VCaP (cell line): ENCODE measurements at regions not wholly inside any gene's neighbourhood (a gene's known extent, or its start where the extent isn't known, plus 50 kb on each side); places are given as distances from the start of the nearest gene placed in this dataset.

ENCODE experiments used
- H3K27ac ChIP-seq: fragments of 450-650 bp; 2 replicates; pipeline ENCODE4 v1.5.1; 2017
- TF ChIP-seq, protein P1 (sequence below): fragments of 450-650 bp; conservative IDR thresholded peaks from 2 replicates; pipeline ENCODE4 v1.5.1; 2017; ENCODE audit warnings: mild to moderate bottlenecking, moderate library complexity

DNA sequence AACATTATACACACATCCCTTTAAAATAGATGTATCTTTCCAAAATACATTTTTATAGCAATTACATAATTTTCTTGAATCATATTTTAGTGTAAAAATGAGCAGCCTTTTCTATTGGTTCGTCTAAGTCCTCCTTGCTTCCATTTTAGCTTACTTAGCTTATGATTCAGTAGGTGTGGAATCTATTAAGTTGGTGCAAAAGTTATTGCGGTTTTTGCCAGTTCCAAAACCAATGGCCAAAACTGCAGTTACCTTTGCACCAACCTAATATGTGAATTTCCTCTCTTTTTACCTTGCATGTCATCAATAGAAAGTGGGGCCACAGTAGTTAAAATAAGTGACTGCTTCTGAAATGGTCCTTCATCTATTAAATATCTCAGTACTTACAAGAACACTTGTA, 279.0 kb downstream of the OTUD1 start:
- no peak overlapping the region for H3K27ac ChIP-seq
- TF ChIP-seq, protein P1, sequence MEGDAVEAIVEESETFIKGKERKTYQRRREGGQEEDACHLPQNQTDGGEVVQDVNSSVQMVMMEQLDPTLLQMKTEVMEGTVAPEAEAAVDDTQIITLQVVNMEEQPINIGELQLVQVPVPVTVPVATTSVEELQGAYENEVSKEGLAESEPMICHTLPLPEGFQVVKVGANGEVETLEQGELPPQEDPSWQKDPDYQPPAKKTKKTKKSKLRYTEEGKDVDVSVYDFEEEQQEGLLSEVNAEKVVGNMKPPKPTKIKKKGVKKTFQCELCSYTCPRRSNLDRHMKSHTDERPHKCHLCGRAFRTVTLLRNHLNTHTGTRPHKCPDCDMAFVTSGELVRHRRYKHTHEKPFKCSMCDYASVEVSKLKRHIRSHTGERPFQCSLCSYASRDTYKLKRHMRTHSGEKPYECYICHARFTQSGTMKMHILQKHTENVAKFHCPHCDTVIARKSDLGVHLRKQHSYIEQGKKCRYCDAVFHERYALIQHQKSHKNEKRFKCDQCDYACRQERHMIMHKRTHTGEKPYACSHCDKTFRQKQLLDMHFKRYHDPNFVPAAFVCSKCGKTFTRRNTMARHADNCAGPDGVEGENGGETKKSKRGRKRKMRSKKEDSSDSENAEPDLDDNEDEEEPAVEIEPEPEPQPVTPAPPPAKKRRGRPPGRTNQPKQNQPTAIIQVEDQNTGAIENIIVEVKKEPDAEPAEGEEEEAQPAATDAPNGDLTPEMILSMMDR = no peak

DNA sequence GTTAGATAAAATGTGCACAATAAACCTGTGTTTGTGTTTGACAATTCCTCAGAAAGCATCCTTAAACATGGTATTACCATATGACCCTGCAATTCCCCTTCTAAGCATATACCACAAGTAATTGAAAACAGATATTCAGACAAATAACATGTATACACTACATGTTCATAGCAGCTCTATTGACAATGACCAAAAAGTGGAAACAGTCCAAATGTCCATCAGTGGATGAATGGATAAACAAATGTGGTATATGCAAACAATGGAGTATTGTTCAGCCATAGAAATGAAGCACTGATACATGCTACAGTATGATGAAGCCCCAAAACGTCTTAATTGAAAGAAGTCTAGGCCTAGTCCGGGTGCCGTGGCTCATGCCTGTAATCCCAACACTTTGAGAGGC, 280.1 kb downstream of the OTUD1 start:
- TF ChIP-seq, protein P1 = no peak
- no peak overlapping the region for H3K27ac ChIP-seq

DNA sequence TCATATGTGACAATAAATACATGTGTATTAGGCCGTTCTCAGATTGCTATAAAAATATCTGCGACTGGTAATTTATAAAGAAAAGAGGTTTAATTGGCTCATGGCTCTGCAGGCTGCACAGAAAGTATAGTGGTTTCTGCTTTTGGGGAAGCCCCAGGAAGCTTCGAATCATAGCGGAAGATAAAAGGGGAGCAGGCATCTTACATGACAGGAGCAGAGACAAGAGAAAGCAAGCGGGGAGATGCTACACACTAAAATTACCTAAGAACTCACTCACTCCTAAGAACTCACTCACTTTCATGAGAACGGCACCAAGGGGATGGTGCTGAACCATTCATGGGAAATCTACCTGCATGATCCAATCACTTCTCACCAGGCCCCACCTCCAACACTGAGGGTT, 284.9 kb downstream of the OTUD1 start:
- TF ChIP-seq, protein P1 = no peak
- no peak overlapping the region for H3K27ac ChIP-seq

DNA sequence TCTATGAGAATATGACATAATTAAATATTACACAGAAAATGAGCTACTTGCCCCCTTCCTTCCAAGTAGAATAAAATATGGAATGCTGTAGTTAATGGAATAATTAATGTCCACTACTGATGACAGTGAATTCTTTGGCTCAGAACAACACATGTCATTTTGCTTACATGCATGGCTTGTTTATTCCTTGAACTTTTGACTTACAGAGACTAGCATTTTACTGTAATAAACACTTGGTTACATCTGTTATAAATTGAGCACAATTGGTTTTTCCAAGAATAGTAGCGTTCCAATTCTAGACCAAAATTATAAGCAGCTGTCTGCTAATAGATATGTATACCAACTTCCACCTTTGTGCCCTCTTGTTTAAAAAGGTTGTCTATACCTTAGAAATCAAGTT, 286.7 kb downstream of the OTUD1 start:
- no peak overlapping the region for H3K27ac ChIP-seq
- TF ChIP-seq, protein P1 = no peak

DNA sequence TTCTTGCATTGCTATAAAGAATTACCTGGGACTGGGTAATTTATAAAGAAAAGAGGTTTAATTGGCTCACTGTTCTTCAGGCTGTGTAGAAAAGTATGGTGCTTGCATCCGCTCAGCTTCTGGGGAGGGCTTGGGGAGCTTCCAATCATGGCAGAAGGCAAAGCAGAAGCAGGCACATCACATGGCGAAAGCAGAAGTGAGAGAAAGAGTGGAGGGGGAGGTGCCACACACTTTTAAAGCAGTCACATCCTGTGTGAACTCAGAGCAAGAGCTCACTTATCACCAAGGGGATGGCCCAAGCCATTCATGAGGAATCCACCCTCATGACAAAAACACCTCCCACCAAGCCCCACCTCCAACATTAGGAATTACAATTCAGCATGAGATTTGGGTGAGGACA, 303.5 kb downstream of the OTUD1 start:
- H3K27ac ChIP-seq = peak overlapping the region; percentile 75
- TF ChIP-seq, protein P1 = no peak

DNA sequence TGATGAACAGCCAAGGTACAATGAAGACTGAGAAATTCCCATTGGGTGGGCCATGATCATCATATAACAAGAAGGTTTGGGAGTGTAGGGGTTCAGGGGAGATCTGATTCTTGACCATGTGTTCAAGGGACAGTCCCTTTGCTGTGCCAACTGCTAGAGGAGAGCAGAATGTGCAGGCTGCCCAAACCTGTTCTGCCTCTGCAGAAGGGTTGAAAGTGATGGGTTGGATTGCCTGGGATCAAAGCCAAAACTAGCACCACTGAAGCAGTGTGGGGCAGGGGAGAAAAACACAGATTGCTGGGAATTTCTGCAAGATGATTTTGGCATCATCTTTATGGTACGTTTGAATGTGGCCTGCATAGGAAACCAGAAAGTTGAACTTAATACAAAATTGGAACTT, 303.9 kb downstream of the OTUD1 start:
- H3K27ac ChIP-seq = peak overlapping the region; percentile 75
- TF ChIP-seq, protein P1 = no peak

DNA sequence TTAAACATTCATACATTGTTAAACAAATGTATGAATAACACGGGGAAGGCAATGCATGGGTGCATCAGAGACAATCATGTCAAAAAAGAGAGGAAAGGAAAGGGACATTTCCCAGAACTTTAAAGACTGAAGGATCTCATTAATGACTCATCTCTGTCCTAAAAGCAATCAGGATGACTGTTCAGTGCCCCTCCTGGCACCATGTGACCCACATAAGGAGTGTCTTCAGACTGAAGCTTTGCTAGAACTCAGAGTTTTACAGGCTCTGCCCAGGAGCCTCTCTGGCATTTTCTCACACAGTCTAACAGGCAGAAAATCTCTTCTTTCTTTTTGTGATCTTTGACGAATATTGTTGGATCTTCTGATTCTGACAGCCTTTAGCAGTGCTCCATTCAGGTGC, 315.3 kb downstream of the OTUD1 start:
- peak overlapping the region; percentile 93 for H3K27ac ChIP-seq
- TF ChIP-seq, protein P1 = no peak

DNA sequence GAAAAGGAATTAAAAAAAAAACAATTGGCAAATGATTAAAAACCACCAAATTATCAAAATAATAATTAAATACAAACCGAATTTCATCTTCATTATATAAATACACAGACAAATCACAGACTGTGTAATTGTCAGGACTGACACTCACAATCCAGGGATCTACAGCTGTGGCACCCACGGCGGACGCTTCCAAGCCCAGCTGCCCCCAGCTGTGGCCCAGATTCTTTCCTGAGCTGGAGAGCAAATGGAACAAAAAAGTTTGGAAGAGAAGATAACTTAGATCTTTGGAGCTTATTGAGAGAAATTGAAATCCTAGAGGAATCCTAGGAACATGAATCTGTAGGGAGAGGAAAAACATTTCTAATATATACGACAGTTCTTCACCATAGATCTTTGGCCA, 316.1 kb downstream of the OTUD1 start:
- H3K27ac ChIP-seq = peak overlapping the region; percentile 93
- TF ChIP-seq, protein P1 = no peak
